GM19397 (cell line): ENCODE measurements at regions not wholly inside any gene's neighbourhood (a gene's known extent, or its start where the extent isn't known, plus 50 kb on each side); places are given as distances from the start of the nearest gene placed in this dataset.

Experiments used
- ATAC-seq: cut with Tn5 transposase; IDR thresholded peaks from one replicate; pipeline ENCODE4 v1.9.1; 2021; ENCODE audit warnings: mild to moderate bottlenecking, moderate library complexity; ENCODE audit not compliant: unreplicated experiment

DNA sequence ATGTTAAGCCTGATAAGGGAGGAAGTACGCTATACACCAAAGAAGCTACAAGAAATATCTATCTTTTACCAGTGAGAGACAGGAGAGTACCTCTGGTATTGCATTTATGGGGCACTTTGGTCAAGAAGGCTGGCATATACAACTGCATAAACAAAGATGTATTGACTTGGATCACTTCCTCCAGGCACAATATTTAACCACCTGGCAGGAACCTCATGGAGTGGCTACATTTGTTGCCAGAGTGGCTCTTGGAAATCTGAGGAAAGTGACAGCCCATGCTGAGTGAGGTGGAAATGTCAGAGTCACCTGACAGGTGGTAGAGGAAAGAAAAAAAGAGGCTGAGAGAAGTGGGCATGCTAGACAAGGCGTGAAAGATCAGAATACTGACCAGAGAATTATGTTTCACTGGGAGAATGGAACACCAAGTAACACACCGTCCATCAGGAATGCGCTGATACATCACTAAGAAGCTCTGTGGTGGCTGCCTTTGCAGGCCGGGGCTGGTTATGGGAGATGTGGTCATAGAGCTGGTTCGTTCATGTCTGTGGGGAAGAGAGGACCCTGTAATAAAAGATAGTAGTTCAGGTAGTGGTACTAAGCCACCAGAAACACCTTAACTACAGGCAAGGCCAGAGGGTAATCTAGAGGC, 61.4 kb upstream of the UFL1 start:
- ATAC-seq: no peak

DNA sequence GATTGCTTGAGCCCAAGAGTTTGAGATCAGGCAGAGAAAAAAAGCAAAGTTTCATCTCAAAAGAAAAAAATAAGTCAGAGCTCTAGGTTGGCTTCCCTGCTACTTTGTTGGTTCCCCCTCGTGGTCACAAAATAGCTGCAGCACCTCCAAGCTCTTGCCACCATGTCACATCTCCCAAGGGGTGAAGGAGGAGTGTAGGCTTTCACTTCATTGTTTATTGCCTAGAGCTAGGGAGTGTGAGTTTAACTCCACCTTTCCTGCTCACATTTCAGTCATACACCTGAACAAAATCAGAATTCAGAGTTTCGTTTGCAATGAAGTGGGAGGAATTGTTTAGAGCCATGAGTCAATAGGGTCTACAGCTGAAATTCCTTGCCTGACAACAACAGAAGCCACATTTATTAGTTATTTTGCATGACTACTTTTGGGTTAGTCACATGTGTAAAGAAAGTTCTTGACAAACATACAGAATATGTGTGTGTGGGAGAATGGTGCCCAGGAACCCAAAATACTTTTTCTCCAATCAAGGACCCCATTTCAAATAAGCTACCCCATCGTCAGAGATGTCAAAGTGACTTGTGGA, 56.2 kb upstream of the UFL1 start:
- ATAC-seq: no peak

DNA sequence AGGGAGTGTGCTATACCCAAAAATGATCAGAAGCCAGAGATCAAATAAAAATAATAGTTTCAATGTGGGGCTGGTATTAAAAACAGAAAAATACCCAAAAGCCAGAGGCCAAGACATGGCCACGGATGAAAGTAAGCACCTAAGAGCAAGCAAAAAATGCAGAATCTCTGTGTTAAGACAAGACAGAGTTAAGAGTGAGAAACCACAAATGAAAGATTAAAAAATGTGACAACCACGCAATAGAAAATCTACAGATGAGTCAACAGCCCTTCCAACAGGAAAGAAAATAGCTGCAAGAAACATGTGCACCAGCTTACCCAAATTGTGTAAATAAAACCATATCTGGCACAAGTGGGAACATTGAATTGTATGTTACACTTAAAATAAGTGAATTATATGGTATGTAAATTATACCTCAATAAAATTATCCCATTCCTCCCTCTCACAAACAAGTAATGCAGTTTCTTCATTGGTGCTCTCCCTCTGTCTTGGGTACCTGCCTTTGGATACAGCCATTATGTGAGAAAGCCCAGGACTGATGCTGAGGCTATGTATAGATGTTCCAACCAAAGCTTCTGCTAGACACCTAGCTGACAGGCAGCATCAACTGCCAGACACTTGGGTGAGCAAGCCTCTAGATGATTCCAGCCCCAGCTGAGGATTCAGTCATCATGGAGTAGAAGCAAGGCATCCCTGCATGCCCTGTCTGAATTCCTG, 55.3 kb upstream of the UFL1 start:
- no peak for ATAC-seq

DNA sequence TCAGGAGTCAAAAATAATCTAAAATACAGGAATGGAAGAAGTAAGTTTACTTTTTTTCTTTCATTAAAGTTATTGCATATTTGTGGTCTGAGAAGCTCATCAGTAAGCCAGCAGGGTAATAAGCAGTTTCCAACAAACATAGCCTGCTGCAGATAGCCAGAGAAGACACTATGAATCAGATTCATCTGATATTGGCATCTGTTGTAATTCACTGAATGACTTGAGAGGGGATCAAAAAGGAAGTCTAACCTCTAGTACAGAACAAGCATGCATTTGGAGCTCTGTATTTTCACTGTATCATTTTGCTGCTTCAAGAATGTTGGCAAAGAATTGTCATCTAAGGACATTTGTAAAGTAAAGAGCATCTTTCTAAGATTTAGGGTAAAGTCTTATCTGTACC, 53.8 kb upstream of the UFL1 start:
- no peak for ATAC-seq

DNA sequence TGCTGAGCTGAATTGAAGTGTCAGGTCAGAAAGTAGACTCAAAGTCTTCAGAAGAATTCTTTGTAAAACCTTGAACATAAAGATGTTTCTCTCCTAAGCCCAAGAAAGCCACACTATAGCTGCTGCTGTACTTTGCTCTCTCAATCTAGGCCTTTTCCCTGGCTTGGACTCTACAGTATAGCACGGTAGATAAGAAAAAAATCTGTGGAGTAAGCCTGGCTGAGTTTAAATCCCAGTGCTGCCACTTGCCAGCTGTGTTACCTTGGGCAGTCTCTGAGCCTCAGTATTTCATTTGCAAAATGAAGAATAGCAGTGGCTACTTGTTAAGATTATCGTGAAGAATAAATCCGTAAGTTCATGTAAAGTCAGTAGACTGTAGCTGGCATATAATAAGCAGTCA, 53.3 kb upstream of the UFL1 start:
- no peak for ATAC-seq

DNA sequence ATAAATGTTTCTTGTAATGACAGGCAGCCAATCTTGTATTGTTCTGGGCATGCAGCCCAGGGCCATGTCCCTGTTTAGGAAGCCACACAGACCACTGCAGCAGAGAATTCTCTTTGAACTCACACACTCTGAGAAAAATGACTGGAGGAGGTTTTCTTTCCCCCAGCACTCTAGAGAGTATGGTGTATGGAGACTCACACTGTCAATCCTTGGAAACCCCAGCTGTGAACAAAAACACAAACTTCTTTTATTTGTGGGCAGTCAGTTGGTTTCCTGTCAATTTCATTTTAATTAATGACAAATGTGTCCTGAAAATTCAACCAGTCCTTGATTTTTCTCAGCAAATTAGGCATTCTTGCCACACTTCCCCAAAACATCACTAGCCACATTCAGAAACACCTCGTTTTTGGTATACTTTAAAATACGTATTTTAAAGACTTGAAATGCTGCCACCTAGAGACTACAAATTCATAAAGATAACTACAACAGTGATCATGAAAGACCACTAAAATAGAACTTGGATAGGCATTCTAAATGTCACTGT, 52.9 kb upstream of the UFL1 start:
- no peak for ATAC-seq

DNA sequence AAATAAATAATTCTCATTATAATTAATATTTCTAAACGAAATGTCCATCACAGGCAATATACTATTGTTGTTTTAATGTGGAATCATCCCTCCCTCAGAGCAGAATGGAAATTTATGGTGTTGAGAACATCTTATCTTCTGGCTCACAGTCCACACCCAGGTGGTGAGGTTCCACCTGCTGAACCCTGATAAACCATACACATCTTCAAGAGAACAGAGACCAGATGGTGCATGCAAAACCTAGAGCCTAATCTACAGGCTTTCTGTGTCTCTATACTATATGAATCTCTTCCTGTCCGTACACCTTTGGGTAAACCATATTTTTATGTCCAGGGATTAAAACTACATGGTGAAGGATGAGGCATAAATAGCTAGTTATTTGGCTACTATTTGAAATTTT, 52.3 kb upstream of the UFL1 start:
- no peak for ATAC-seq

DNA sequence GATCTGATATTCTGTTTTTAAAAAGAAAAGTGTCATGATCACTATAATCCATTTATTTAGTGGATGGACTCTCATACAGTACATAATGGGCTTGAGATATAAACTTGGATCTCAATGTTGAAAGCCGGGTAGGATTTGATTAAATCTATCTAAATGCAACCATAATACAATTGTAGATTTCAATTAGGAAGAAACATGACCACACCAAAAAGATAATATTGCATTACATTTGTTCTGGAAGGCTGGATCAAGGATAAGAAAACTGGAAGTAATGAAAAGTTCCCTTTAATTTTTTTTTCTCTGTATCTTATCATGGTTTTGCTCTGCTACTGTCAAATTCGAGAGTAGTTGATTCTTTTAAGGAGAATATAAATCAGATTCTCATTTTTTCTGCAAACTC, 51.3 kb upstream of the UFL1 start:
- no peak for ATAC-seq
